Effector CD8-positive, alpha-beta T cell (primary cell): ENCODE measurements at regions not wholly inside any gene's neighbourhood (a gene's known extent, or its start where the extent isn't known, plus 50 kb on each side); places are given as distances from the start of the nearest gene placed in this dataset.
"Not testable (repeated sequence)": the region's sequence is repeated elsewhere in the genome, so short reads cannot be mapped to it uniquely, and the experiment has no call there.

Experiments used
- DNase-seq: peaks from one replicate; lab custom pipeline; 2025; lab: John Stamatoyannopoulos, UW

DNA sequence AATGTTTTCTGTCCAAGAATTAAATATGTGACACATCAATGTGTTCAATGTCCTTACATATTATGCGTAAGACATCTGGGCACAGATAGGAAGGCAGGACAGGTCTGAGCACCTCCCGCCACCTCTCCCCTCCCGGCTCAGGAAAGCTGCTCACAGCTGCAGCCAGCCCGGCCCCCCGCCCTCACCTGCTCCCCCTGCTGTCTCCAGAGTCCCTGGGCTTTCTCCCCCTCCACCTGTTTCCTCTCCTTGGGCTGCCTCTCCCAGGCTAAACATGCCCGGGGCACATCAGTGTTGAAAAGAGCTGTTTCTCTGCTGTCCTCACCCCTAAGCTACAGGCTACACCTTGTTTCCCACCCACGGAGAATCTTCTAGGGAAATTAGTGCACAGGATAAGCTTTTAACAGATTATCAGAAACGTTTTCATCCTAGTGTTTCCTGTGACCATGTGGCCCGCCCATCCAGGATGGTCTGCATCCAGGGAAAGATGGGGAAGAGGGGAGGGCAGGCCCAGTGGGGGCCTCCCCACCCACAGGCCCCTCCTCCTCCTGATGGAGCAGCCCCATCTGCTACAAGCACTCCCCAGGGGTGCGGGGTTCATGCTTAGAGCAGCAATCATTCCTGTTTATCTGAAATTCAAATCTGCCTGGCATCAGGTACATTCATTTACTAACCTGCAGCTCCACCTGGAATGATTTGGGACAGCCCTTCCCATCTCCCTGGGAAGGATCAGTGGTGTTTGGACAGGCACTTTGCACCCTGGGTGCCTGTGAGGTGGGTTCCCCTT lies 273.8 kb upstream of the SFSWAP start:
- no peak for DNase-seq

DNA sequence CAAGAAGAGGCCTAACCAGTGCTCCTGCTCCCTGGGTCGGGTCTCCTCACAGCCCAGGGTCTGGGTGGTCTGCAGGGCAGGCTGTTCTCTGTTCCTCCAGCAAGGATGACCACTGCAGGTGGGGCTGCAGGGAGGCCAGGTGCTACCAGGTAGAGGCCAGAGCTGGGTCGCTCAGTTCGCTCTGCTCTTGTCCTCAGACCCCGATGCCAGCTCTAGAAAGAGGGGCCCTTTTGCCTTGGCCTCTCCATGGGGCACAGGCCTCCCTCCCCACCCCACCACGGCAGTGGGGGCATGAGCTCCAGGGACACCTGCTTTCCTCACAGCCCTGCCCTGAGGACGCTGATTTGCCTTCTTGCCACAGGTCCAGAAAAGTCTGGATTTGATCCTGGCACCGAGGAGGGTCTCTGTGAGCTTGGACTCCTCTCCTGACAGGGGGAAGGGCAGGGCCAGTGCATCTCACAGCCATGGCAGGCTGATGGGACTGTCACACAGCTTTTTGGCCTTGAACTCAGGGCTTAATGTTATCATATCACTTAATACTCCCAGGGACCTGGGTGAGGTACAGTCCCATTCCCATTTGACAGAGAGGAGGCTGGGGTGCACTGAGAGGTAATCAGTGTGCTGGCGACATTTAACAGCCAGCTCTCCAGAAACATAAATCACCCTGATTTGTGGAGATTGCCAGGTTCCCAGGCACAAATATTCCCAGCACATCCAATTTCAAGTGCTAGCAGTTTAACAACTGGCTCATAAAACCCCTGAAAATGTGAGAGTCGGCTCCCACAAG lies 273.0 kb upstream of the SFSWAP start:
- no peak for DNase-seq

DNA sequence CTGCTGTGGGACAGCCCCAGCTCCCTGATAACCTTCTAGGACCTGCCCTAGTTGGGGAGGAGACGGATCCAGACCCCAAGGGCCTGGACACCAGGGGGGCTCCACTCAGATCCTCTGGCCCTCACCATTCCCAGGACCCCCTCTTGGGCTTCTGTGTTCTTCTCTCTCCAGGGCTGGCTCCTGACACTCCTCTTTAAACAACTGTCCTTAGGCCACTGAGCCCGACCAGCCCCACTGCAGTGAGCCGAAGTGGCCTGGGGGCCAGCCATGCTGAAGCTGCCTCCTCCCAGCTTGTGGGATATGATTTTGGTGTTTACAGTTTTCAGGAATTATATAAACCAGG lies 272.4 kb upstream of the SFSWAP start:
- DNase-seq = not testable (repeated sequence)

DNA sequence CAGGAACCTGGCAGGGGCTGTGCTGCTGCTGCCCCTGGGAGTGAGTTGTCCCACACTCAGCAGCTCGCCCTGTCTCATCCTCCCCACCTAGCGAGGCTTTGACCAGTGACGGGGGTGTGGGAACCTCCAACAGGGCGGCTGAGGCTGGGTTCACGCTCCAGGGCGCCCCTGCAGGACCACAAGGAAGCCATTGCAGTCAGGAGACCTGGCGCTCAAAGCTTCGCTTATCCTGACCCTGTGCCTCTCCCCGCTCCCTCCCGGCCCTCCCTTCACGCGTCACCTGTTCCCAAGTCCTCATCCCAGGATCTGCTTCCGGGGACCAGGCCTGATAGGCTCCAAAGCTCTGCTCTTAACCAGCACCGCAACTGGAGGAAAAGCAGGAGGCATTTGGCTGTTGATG lies 272.0 kb upstream of the SFSWAP start:
- DNase-seq = no peak

DNA sequence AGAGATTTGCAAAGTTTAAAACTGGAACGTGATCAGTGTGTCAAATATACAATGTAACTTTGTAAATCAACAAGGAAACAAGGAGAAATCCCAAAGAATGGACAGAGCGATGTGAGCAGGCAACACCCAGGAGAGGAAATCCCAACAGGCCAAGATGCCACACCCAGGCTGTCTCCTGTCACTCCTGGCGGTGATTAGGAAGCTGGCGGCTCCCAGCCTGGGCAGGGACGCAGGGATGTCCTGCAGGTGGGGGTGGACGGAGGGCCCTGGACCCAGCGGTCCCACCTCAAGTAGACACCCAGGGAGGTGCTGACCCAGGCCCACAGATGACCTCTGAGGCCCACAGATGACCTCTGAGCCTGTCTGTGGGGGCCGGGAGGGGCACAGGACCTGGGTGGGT lies 271.1 kb upstream of the SFSWAP start:
- DNase-seq = not testable (repeated sequence)

DNA sequence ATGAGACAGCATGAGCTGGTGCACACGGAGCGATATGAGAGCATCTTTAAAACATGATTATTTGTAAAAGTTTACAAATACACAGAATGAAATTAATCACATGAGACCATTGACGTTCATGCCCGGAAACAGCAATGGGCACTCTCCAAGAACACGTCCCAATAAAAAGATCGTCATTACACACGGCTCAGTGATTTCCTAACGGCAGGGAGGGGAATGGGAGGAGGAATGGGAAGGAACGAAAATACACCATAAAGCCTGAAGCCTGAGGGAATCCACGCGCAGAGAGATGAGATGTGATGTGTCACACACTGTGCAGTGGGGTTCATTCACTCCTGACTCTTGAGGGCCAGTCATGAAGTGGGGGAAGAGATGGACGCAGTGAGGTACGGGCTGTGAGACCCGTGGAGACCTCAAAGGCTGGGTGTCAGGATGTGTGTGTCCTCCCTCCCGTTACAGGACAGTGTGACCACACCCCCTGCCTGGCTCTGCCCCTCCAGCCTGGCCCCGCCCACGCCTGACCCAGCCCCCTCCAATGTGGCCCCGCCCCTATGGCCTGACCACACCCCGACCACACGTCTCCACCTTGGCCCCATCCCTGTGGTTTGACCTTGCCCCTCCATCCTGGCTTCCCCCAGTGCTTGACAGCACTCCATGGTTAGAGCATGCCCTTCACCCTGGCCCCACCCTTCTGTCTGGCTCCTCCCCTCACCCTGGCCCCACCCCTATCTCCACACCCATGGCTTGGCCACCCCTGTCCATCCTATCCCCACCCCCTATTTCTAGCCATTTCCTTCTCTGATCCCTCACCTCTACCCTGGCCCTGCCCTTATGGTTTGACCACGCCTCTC lies 270.5 kb upstream of the SFSWAP start:
- not testable (repeated sequence) for DNase-seq

DNA sequence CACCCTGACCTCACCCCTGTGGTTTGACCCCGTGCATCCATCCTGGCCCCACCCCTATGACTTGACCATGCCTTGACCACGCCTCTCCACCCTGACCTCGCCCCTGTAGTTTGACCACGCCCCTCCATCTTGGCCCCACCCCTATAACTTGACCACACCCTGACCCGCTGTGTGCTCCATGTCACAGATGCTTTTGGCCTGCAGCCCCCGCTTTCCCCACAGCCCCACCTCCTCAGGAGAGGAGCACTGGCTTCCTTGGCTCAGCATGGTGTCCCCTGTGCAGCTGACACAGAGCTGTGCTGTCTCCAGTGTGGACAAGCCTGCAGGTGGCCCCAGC lies 269.9 kb upstream of the SFSWAP start:
- no peak for DNase-seq

DNA sequence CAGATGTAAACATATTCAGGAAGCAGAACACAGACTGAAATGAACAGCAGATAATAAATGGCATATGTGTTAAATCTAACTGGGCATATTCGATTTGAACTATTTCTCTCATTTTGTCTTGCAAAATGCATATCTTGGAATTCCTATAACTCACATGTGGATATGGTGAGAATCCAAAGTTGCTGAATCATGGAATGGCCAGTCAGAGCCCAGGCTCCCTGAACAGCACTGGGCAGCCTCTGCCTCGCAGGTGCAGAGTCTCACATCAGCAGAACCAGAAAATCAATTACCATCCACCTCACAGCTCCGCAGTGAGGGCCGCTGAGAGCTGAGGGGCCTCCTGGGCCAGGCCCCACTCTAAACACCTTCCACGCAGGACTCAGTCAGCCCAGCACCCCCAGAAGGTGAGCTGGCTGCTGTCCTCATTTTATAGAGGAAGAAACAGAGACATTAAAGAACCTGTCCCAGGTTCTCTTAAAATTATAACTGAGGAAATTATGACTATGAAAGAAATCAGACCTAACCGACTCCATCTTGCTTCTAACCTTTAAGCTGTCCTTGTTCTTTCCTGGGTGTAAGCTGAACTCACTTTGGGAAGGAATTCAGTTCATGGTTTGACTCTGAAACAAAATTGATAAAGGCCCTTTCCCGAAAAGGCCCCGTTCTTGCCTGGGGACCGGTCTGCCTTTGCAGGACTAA lies 269.1 kb upstream of the SFSWAP start:
- no peak for DNase-seq

DNA sequence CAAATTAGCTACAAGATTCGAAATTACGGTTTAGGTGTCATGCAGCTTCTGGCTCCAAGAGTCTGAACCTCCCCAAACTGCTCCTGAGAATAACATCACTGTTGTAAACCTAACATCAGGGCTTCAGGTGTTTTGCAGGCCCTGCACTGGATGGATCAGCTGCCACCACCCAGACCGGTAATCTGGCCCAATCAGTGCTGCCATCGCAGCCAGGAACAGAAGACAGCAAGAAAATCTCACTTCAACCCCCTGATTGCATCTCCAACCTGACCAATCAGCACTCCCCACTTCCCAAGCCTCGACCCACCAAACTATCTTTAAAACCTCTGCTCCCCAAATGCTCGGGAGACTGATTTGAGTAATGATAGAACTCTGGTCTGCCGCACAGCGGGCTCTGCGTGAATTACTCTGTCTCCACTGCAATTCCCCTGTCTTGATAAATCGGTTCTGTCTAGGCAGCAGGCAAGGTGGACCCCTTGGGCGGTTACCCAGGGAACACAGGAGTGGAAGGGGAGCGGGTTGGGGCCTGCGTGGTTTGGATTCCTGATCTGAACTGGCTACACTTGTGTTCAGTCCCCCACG lies 268.5 kb upstream of the SFSWAP start:
- DNase-seq = no peak

DNA sequence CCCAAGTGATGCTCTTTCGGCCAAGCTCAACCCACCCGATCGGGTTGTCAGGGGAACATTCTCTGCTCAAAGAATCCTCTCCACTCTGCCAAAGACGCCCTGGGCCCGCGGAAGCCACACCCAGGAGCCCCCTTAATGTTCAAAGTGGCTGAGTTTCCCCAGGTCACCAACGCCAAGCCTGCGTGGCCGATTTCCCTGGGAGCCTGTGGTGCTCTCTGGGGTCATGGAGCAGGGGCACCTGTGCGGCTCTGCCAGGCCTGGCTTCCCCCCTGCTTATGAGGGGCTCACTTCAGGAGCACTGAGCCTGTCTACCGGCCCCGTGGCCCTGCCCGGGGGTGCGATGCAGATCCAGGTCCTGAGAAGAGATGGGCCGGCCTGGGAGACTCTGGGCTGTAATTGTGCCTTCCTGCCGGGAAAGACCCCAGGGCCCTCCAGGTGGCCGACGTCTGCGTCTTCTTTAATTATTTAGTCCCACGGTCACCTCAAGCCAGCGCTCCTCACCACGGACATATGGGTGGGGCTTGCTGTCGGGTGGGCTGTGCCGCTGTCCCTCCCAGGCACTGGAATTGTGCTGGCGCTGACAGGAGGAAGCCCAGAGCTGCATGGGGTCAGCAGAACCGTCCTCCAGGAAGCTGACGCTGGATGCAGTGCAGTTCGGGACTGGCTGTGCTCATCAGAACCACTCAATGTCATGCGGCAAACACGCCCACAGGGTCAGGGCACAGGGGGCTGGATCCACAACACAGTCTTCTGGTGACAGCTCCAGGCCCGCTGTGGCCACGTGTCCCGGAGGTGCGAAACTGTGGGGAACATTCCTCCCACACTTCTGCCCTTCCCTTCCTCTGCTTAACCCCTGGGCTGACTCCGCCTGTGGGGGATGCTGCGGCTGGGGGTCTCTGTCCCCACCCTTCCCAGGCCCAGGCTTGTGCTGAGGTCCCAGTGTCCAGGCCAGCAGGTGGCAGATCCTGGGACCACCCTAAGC lies 267.6 kb upstream of the SFSWAP start:
- no peak for DNase-seq

DNA sequence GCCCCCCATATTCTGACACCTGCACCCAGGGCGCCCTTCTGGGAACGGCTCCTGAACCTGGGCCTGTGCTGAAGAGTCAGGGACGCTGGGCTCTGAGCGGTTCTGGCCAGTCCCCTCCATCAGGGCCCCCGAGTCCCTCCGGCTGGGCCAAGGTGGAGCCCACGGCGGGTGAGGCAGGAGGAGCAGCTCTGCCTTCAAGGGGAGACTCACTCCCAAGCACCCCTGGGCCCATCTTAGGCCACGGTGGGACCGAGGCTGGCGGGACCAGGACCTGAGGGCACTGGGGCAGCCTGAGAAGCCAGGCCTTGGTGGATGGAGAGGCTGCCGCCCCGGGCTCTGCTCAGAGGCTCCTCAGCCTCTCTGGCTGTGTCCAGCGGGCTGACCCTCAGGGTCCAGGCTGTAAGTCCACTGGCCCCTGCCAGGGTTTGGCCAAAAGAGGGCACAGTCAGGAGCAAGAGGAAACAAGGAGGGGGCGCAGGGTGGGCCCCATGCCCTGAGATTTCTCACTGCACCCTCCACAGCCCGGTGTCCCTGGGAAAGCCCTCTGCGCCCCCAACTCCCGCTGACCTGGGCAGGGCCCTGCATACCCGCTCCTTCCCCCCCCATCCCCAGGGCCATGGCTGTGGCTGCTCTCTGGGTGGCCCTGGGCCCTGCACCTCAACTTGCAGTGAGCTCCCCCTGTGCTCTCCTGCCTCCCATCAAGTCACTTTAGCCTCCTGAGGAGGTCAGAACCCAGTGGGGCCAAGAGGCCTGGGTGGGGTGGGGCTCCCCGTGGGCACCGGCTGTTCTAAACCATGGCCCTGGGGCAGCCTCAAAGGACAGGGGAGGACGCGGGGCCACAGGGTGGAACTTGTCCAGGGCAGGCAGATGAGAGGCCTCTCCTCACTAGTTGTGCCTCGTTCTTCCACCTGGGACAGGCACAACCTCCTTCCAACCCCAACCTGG lies 266.4 kb upstream of the SFSWAP start:
- DNase-seq = no peak

DNA sequence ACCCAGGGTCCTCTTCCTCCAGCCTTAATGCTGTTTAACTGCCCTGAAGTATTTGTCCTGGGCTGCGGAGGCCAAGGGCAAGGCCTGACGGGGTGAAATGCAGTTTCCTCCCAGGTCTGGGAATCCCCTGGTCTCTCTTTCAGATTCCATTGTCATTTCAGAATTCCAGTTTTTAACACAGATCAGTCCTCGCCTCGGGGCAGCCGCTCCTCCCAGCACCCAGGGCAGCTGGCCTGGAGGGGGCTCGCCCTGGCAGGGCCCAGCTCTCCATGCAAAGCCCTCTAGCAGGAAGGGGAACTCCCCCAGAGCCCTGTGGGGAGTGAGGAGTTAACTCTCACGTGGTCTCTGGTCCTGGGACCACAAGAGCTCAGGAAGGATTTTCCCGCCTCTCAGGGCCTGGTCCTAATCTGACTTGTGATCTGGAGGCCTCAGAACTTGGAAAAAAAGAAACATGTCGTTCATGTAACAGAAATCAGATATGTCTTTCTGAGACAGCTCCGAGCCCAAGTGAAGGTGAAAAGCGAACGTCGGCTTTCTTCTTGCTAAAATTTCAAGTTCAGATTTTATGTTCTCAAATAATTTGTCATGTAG lies 265.6 kb upstream of the SFSWAP start:
- no peak for DNase-seq

DNA sequence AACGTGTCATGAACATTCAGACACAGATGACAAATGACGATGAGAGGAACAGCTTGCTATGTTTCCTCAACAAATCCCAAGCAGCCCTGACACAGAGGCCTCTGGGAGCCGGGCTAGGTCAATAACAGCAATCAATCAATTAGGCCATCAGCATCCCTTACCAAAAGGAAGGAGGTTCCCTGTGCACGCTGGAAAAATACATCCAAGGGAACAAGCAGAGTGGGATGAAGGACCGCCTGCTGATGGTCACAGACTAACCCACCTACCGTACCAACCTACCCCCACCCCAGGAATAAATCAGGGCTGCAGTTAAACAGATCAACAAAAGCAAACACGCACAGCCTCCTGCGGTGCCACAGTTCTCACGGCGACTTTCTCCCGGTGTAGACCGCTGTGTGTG lies 265.1 kb upstream of the SFSWAP start:
- DNase-seq = no peak

DNA sequence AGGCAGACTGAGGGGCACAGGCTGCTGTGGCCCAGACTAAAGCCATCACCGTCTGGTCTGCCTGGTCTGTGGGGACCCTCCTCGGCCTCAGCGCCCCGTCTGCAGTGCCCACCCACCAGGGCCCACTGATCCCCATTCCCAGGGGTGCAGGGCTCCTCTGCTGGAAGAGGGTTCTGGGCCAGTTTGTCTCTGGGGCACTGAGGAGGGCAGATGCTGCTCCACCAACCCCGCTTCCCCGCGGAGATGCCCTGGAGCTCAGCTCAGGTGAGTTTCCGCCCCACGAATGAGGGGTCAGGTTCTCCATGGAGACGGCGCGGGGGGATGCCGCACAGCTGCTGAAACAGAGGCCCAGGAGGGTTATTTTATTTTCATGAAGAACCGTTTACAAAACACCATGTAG lies 263.3 kb upstream of the SFSWAP start:
- DNase-seq = not testable (repeated sequence)

DNA sequence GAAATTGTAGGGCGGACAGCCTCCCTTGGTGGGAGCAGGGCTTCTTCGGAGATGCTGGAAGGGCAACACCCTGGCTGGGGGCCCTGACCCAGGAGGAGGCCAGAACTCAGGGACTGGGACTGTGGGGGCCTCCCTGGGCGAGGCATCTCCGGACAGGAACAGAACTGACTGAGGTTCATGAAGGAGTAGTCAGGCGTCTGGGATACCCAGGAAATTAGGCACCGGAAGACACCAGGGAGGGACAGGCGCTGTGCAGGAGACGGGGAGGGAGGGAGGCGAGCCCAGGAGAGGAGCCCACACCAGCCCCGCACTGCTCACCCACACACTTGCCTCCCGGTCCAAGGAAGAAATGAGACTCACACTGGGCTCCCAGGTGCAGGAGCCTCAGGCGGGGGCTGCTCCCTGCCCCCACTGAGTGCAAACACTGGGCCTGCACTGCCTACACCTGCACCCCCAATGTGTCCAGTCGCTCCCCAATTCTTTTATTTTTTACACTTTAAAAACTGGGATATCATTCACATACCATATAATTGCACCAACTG lies 262.6 kb upstream of the SFSWAP start:
- no peak for DNase-seq

DNA sequence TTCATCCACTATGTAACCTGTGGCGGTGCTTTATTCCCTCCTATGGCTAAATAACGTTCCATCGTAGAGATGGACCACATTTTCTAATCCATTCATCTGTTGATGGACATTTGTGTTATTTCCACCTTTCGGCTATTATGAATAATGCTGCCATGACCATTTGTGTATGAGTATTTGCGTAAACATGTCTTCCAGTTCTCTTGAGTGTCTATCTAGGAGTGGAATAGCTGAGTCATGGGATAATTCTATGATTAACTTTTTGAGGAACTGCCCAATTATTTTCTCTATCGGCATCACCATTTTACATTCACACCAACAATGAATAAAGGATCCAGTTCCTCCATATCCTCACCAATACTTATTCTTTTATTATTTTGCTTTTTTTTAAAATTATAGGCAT lies 261.9 kb upstream of the SFSWAP start:
- DNase-seq = no peak

DNA sequence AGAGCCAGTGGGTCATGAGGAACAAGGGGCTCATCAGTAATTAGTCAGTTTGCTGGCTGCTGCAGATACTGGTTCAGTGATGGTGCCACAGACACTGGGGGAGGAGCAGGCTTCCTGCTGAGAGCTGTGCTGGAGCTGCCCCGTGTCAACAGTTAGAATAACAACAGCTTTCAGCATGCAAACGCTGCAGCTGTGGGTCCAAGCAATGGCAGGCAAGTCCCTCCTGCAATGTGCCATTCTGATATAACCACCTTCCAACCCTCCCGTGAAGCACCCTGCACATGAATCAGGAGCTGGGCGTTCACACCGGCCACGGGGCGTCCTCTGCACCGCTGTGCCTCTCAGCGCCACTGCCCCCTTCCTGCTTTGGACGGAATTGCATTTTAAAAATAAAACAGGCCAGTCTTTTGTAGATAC lies 258.4 kb upstream of the SFSWAP start:
- no peak for DNase-seq

DNA sequence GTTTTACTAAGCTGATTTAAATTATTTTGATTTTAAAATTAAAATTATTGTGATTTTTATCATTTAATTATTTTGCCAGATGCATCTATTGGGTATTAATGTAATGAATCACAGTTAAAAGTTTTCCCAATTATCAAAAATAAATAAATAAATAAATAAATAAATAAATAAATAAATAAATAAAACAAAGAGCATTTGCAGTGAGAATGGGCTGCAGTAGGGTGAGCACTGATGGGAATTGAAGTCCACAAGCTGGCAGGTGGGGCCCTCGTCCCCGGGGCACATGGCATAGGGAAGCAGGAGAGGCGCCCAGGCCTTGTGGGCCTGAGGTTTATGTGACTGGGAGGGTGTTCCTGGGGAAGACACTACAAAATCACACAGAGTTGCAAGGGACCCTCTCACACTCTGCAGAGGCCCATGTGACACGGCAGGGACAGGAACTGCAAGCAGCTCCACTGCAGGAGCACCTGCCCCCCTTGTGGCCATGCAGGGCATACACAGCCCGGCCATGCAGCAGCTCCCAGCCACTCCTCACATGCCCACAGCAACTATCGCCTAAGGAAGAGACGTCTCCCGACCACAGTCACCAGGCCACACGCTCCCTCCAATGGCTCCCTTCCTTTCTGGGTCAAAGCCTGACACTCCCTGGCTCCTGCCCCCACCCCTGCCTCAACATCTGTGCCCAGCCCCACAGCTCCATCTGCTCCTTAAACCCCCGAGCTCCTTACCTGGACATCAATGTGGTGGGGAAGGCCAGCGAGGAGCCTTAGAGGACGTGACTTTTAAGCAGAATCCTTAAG lies 256.3 kb upstream of the SFSWAP start:
- no peak for DNase-seq
